GM23248 (cell line): ENCODE measurements at regions not wholly inside any gene's neighbourhood (a gene's known extent, or its start where the extent isn't known, plus 50 kb on each side); places are given as distances from the start of the nearest gene placed in this dataset.

Experiments
- DNase-seq: peaks from one replicate; pipeline ENCODE4 v3.0.0-alpha.2; 2015
- H2AFZ ChIP-seq: fragments of 200-600 bp; sonication (generic); 2 replicates; pipeline ENCODE4 v1.6.1; 2016; ENCODE audit warnings: antibody characterized with exemption
- H3F3A ChIP-seq: fragments of 200-600 bp; sonication (generic); 2 replicates; pipeline ENCODE4 v1.6.1; 2016; ENCODE audit warnings: mild to moderate bottlenecking, antibody characterized with exemption, mixed run types; ENCODE audit not compliant: insufficient read depth
- H3K27ac ChIP-seq: fragments of 200-600 bp; sonication (generic); 2 replicates; pipeline ENCODE4 v1.5.1; 2016; ENCODE audit warnings: mild to moderate bottlenecking
- H3K27me3 ChIP-seq: fragments of 200-600 bp; sonication (generic); replicated peaks from 2 replicates; pipeline ENCODE4 v1.6.1; 2016; ENCODE audit warnings: mild to moderate bottlenecking; ENCODE audit not compliant: insufficient read depth
- H3K36me3 ChIP-seq: fragments of 200-600 bp; sonication (generic); 2 replicates; pipeline ENCODE4 v1.6.1; 2016; ENCODE audit warnings: low read depth, mild to moderate bottlenecking
- H3K4me1 ChIP-seq: fragments of 200-600 bp; sonication (generic); 2 replicates; pipeline ENCODE4 v1.6.1; 2016; ENCODE audit warnings: mild to moderate bottlenecking; ENCODE audit not compliant: insufficient read depth
- H3K4me2 ChIP-seq: fragments of 200-600 bp; sonication (generic); one replicate; pipeline ENCODE4 v1.6.1; 2016; ENCODE audit warnings: mild to moderate bottlenecking; ENCODE audit not compliant: unreplicated experiment
- H3K4me3 ChIP-seq: fragments of 200-600 bp; sonication (generic); 2 replicates; pipeline ENCODE4 v1.5.1; 2016; ENCODE audit warnings: mild to moderate bottlenecking
- H3K79me2 ChIP-seq: fragments of 200-600 bp; sonication (generic); 2 replicates; pipeline ENCODE4 v1.6.1; 2016; ENCODE audit warnings: mild to moderate bottlenecking; ENCODE audit not compliant: insufficient read depth
- H3K9ac ChIP-seq: fragments of 200-600 bp; sonication (generic); 2 replicates; pipeline ENCODE4 v1.6.1; 2016; ENCODE audit warnings: mild to moderate bottlenecking
- H3K9me2 ChIP-seq: fragments of 200-600 bp; sonication (generic); 2 replicates; pipeline ENCODE4 v1.6.1; 2016; ENCODE audit warnings: mixed run types, mild to moderate bottlenecking, moderate library complexity; ENCODE audit not compliant: insufficient read depth
- H3K9me3 ChIP-seq: fragments of 200-600 bp; sonication (generic); one replicate; pipeline ENCODE4 v1.6.1; 2017; ENCODE audit warnings: low read depth
- H4K20me1 ChIP-seq: fragments of 200-600 bp; sonication (generic); 2 replicates; pipeline ENCODE4 v1.6.0; 2016; ENCODE audit not compliant: insufficient read depth
- EZH2 ChIP-seq: fragments of 200-600 bp; sonication (generic); IDR thresholded peaks from 2 replicates; pipeline ENCODE4 v1.6.1; 2018; ENCODE audit warnings: antibody characterized with exemption, mild to moderate bottlenecking; ENCODE audit not compliant: insufficient read depth, poor library complexity, severe bottlenecking
- EZH2phosphoT487 ChIP-seq: fragments of 200-600 bp; sonication (generic); IDR thresholded peaks from 2 replicates; pipeline ENCODE4 v1.6.1; 2018; ENCODE audit warnings: antibody characterized with exemption, moderate library complexity, mild to moderate bottlenecking, low read depth; ENCODE audit not compliant: insufficient read depth
- WGBS, 2 experiments: methylation state at CpG; one replicate each; pipeline ENCODE4 v1.1.6; 2015 to 2017; ENCODE audit warnings: low lambda C conversion rate in 2 of 2, low coverage in 1 of 2; ENCODE audit errors: missing lambda C conversion rate in 2 of 2; 5-methylcytosine and 5-hydroxymethylcytosine counted together
- in situ Hi-C: fragments of 300-500 bp; cut with MboI; formaldehyde crosslinking; loops from 2 replicates; pipeline ENCODE4 v1.15.0; 2020

DNA sequence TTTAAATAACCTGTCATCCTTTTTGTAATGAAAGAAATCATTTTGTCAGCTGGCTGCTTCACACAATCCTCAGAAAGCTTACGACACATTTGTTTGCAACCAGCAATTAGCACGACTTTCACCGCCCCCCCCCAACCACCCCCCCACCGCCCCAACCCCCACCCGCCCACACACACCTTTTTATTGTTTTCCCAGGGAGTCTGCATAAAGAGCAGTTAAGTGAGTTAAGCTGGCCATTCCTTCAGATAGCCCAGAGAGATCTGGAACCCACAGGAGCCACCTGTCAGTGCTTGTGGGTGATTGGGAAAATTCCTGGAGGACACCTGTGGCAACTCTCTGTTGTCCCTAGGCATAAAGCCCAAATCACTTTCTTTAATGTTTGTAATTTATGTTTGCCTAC is 175.7 kb upstream of the FMR1 start:
- H3K4me1 ChIP-seq = no peaks in the 10 kb centered on the region
- H4K20me1 ChIP-seq = no peaks in the 10 kb centered on the region
- H3K36me3 ChIP-seq = no peaks in the 10 kb centered on the region
- H3K79me2 ChIP-seq = no peaks in the 10 kb centered on the region
- no peaks in the 10 kb centered on the region for H3K9me2 ChIP-seq
- no peaks in the 10 kb centered on the region for H3F3A ChIP-seq
- no peak overlapping the region for H3K4me3 ChIP-seq
- H3K27me3 ChIP-seq = no peaks in the 10 kb centered on the region
- TF ChIP-seq EZH2 = no peak
- no peak for TF ChIP-seq EZH2phosphoT487
- no peak overlapping the region for H3K4me2 ChIP-seq
- H3K9me3 ChIP-seq = no peaks in the 10 kb centered on the region
- in situ Hi-C loops = no loop called here
- H3K9ac ChIP-seq = no peak overlapping the region
- H2AFZ ChIP-seq = no peak overlapping the region
- 0 to 6% methylated on average over 2 to 5 of the region's 5 CpGs for WGBS, 2 experiments
- H3K27ac ChIP-seq = no peak overlapping the region
- no peak for DNase-seq

DNA sequence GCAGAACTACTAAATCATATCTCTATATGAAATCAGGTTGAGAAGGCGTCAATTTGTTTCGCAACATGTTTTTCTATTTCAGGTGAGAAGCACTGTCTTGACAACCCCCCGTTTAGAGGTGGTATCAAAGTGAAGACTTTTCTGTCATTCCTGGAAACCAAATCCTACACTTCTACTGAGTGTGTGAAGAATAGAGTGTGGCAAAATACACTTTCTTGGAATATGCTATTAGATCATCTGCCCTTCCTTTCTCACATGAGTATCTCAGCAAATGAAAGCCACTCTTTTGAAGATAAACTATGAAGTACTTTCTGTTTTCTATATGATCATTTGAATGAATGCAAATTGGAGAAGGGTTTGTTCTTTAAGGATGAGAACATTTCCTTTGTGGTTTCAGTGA is 174.0 kb upstream of the FMR1 start:
- no peaks in the 10 kb centered on the region for H4K20me1 ChIP-seq
- H3K9me3 ChIP-seq = no peaks in the 10 kb centered on the region
- in situ Hi-C loops = no loop called here
- no peaks in the 10 kb centered on the region for H3K9me2 ChIP-seq
- no peaks in the 10 kb centered on the region for H3K79me2 ChIP-seq
- no peak overlapping the region for H3K4me2 ChIP-seq
- no peak for DNase-seq
- whole genome bisulfite sequencing, 2 experiments = 39 to 41% methylated on average over 3 of the region's 3 CpGs
- no peak overlapping the region for H3K4me3 ChIP-seq
- H2AFZ ChIP-seq = no peak overlapping the region
- H3K27me3 ChIP-seq = no peaks in the 10 kb centered on the region
- H3K27ac ChIP-seq = no peak overlapping the region
- H3K4me1 ChIP-seq = no peaks in the 10 kb centered on the region
- no peak overlapping the region for H3K9ac ChIP-seq
- no peaks in the 10 kb centered on the region for H3K36me3 ChIP-seq
- H3F3A ChIP-seq = no peaks in the 10 kb centered on the region
- no peak for TF ChIP-seq EZH2
- no peak for TF ChIP-seq EZH2phosphoT487

DNA sequence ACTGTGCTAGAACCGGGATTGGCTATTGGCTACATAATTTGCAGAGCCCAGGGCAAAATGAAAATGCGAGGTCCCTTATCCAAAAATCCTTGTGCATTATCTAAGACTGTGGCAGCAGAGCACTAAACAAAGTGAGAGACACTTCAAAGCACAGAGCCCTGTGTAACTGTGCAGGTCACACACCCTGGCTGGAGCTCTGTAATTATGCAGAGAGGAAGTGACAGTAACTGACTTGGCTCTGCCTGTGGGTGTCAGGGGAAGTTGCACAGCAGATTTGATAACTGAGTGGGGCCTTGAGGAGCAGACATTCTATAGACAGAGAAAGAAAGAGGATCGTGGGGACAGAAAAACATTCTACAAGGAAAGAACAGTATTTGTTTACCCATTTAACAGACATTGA is 173.5 kb upstream of the FMR1 start:
- H3K9me3 ChIP-seq = no peaks in the 10 kb centered on the region
- no peak for TF ChIP-seq EZH2phosphoT487
- no peak for TF ChIP-seq EZH2
- in situ Hi-C loops = no loop called here
- H2AFZ ChIP-seq = no peak overlapping the region
- H3K27me3 ChIP-seq = no peaks in the 10 kb centered on the region
- no peak for DNase-seq
- H4K20me1 ChIP-seq = no peaks in the 10 kb centered on the region
- no peak overlapping the region for H3K27ac ChIP-seq
- H3F3A ChIP-seq = no peaks in the 10 kb centered on the region
- no peaks in the 10 kb centered on the region for H3K9me2 ChIP-seq
- no peak overlapping the region for H3K4me3 ChIP-seq
- no peak overlapping the region for H3K9ac ChIP-seq
- WGBS, 2 experiments = 6 to 18% methylated on average over 3 of the region's 3 CpGs
- H3K4me2 ChIP-seq = no peak overlapping the region
- H3K36me3 ChIP-seq = no peaks in the 10 kb centered on the region
- no peaks in the 10 kb centered on the region for H3K4me1 ChIP-seq
- H3K79me2 ChIP-seq = no peaks in the 10 kb centered on the region

DNA sequence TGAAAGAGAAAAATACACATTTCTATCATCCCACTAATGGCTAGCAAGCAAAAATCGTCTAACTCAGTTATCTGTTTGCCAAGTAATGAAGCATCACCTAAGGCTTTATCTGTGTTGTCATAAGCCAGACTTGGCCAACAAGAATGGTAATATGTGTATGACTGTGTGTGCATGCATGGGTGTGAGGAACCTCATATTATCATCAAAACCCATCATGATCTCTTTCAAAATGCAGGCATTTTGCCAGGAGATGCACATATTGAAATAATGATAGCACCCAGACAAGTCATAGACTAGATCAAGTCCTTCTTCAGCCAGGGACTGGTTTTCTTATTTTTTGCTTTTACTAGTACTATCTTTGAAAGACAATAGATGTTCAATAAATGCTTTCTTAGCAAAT is 172.5 kb upstream of the FMR1 start:
- H3K79me2 ChIP-seq = no peaks in the 10 kb centered on the region
- no peak overlapping the region for H3K4me3 ChIP-seq
- H2AFZ ChIP-seq = no peak overlapping the region
- H3K9me3 ChIP-seq = no peaks in the 10 kb centered on the region
- H4K20me1 ChIP-seq = no peaks in the 10 kb centered on the region
- no peaks in the 10 kb centered on the region for H3K27me3 ChIP-seq
- TF ChIP-seq EZH2phosphoT487 (no peak), EZH2 (no peak)
- no peak overlapping the region for H3K27ac ChIP-seq
- no peaks in the 10 kb centered on the region for H3F3A ChIP-seq
- H3K4me1 ChIP-seq = no peaks in the 10 kb centered on the region
- H3K9me2 ChIP-seq = no peaks in the 10 kb centered on the region
- H3K4me2 ChIP-seq = no peak overlapping the region
- DNase-seq = no peak
- WGBS, 2 experiments = 7 to 15% methylated on average over 1 of the region's 1 CpG
- H3K36me3 ChIP-seq = no peaks in the 10 kb centered on the region
- in situ Hi-C loops = no loop called here
- no peak overlapping the region for H3K9ac ChIP-seq

DNA sequence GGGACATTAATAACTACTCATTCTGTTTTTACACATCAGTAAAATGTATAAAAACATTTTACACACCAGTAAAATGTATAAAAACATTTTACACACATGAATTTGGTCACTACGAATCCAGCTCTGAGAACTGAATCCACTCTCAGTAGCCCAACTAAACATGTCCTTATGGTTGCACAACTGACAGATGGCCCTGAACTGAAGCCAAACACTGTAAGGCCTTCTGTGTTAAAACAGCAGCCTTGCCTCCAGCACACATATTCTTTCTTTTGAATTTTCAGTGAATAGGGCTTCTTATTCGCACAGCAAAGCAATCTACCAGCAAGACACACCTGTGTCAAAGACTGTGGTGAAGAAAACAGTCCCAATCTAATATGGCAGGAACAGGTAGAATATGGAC is 169.9 kb upstream of the FMR1 start:
- Histone ChIP-seq H3K27me3 (no peaks in the 10 kb centered on the region), H3K9me2 (no peaks in the 10 kb centered on the region), H3K36me3 (no peaks in the 10 kb centered on the region), H3K4me2 (no peak overlapping the region), H4K20me1 (no peaks in the 10 kb centered on the region), H3K4me1 (no peaks in the 10 kb centered on the region), H3K9ac (no peak overlapping the region), H3K4me3 (no peak overlapping the region), H2AFZ (no peak overlapping the region), H3F3A (no peaks in the 10 kb centered on the region), H3K79me2 (no peaks in the 10 kb centered on the region), H3K9me3 (no peaks in the 10 kb centered on the region), H3K27ac (no peak overlapping the region)
- no peak for DNase-seq
- in situ Hi-C loops = no loop called here
- TF ChIP-seq EZH2phosphoT487 (no peak), EZH2 (no peak)
- WGBS, 2 experiments = 9 to 13% methylated on average over 2 of the region's 2 CpGs
